H1 (cell line): ENCODE measurements at regions not wholly inside any gene's neighbourhood (a gene's known extent, or its start where the extent isn't known, plus 50 kb on each side); places are given as distances from the start of the nearest gene placed in this dataset.
A peak's percentile ranks its signal among the peaks of the same experiment; 100 is the strongest.
"Not testable (repeated sequence)": the region's sequence is repeated elsewhere in the genome, so short reads cannot be mapped to it uniquely, and the experiment has no call there.

Source experiments
- CTCF ChIA-PET: fragments of 300-600 bp; sonication (Branson Sonifier 250); formaldehyde crosslinking; loops from one replicate; lab custom pipeline; 2021; ENCODE audit not compliant: partially characterized antibody; lab: Charles Lee
- POLR2A ChIA-PET: fragments of 300-600 bp; sonication (Branson Sonifier 250); formaldehyde crosslinking; loops from one replicate; lab custom pipeline; 2021; ENCODE audit warnings: inconsistent platforms; ENCODE audit not compliant: partially characterized antibody; lab: Charles Lee
- DNase-seq, 2 experiments: peaks; one replicate each; pipeline versions ENCODE4 v3.0.0 to v3.0.0-alpha.2; 2010 to 2022; ENCODE audit warnings: low spot score in 2 of 2, low read depth in 1 of 2, mixed read lengths in 1 of 2
- FAIRE-seq: peaks from 2 replicates; lab custom pipeline; 2011; peaks lifted over from hg19 to GRCh38; lab: Jason Lieb, UNC
- H2AFZ ChIP-seq: 2 replicates; pipeline ENCODE4 v1.8.1; 2012; ENCODE audit warnings: low read length, inconsistent platforms
- H2AK5ac ChIP-seq: 2 replicates; pipeline ENCODE4 v1.6.1; 2013; ENCODE audit warnings: low read depth, low read length
- H2BK120ac ChIP-seq: replicated peaks from 2 replicates; pipeline ENCODE3; 2013; ENCODE audit warnings: low read depth, low read length, inconsistent platforms
- H2BK12ac ChIP-seq: 2 replicates; pipeline ENCODE4 v1.6.1; 2013; ENCODE audit warnings: low read depth, low read length
- H2BK15ac ChIP-seq: 2 replicates; pipeline ENCODE4 v1.6.1; 2013; ENCODE audit warnings: low read length
- H2BK20ac ChIP-seq: 2 replicates; pipeline ENCODE4 v1.6.1; 2013; ENCODE audit warnings: low read length
- H2BK5ac ChIP-seq: 2 replicates; pipeline ENCODE4 v1.6.1; 2013; ENCODE audit warnings: low read depth, low read length
- H3K14ac ChIP-seq: 2 replicates; pipeline ENCODE4 v1.6.1; 2013; ENCODE audit warnings: inconsistent platforms; ENCODE audit not compliant: insufficient read length
- H3K18ac ChIP-seq: 2 replicates; pipeline ENCODE4 v1.6.1; 2013; ENCODE audit warnings: low read length; ENCODE audit errors: extremely low read depth
- H3K23ac ChIP-seq: 2 replicates; pipeline ENCODE4 v1.6.1; 2013; ENCODE audit warnings: inconsistent platforms; ENCODE audit not compliant: insufficient read length
- H3K23me2 ChIP-seq: 2 replicates; pipeline ENCODE4 v1.6.1; 2013; ENCODE audit warnings: low read depth, low read length
- H3K27ac ChIP-seq: 2 replicates; pipeline ENCODE4 v1.6.1; 2011; ENCODE audit warnings: low read depth, low read length, inconsistent platforms
- H3K27me3 ChIP-seq, 4 experiments: replicated peaks in 1 of 4; 1 replicate in 1 of 4; 2 replicates in 3 of 4; pipeline versions ENCODE4 v1.6.1 to v1.8.1; 2011 to 2013; ENCODE audit warnings: low read length in 3 of 4, mild to moderate bottlenecking in 3 of 4, inconsistent platforms in 2 of 4, mixed read lengths in 2 of 4, moderate library complexity in 1 of 4; ENCODE audit not compliant: control insufficient read depth in 3 of 4, insufficient read depth in 3 of 4; ENCODE audit errors: extremely low read depth in 1 of 4
- H3K36me3 ChIP-seq, 4 experiments: 2 replicates each; pipeline versions ENCODE4 v1.6.1 to v1.8.1; 2011 to 2013; ENCODE audit warnings: mild to moderate bottlenecking in 4 of 4, low read length in 3 of 4, moderate library complexity in 2 of 4, control low read depth in 1 of 4, inconsistent platforms in 1 of 4; ENCODE audit not compliant: insufficient read depth in 4 of 4, control insufficient read depth in 2 of 4
- H3K4ac ChIP-seq: replicated peaks from 2 replicates; pipeline ENCODE3; 2013; ENCODE audit warnings: low read length, low read depth, mixed read lengths, inconsistent platforms; ENCODE audit not compliant: insufficient read length
- H3K4me1 ChIP-seq, 4 experiments: replicated peaks in 1 of 4; 1 replicate in 1 of 4; 2 replicates in 3 of 4; pipeline versions ENCODE4 v1.6.1 to v1.8.1; 2011 to 2013; ENCODE audit warnings: low read length in 3 of 4, inconsistent platforms in 2 of 4, mixed read lengths in 1 of 4; ENCODE audit not compliant: insufficient read depth in 4 of 4, control insufficient read depth in 3 of 4
- H3K4me2 ChIP-seq, 2 experiments: 2 replicates each; pipeline versions ENCODE4 v1.6.1 to v1.8.1; 2011 to 2013; ENCODE audit warnings: low read depth in 2 of 2, low read length in 2 of 2, control low read depth in 1 of 2, inconsistent platforms in 1 of 2, mild to moderate bottlenecking in 1 of 2; ENCODE audit not compliant: insufficient read depth in 1 of 2
- H3K4me3 ChIP-seq, 4 experiments: fragments of 200-600, 300-600 bp in 1 of 4; sonication (generic), shearing (Covaris generic), sonication (Bioruptor Twin) in 1 of 4; 2 replicates each; pipeline versions ENCODE4 v1.5.1 to v1.8.1; 2011 to 2016; ENCODE audit warnings: low read length in 4 of 4, low read depth in 3 of 4, control low read depth in 2 of 4, inconsistent platforms in 2 of 4, mild to moderate bottlenecking in 2 of 4, mixed read lengths in 1 of 4, moderate library complexity in 1 of 4; ENCODE audit not compliant: insufficient read depth in 2 of 4; ENCODE audit errors: extremely low read depth in 1 of 4
- H3K56ac ChIP-seq: replicated peaks from 2 replicates; pipeline ENCODE3; 2013; ENCODE audit warnings: low read depth, mild to moderate bottlenecking, mixed read lengths, low read length, inconsistent platforms; ENCODE audit not compliant: insufficient read length
- H3K79me1 ChIP-seq: 2 replicates; pipeline ENCODE4 v1.6.1; 2013; ENCODE audit warnings: low read depth, low read length, control low read depth
- H3K79me2 ChIP-seq, 2 experiments: 2 replicates each; pipeline versions ENCODE4 v1.6.1 to v1.8.1; 2012 to 2013; ENCODE audit warnings: low read length in 2 of 2, mild to moderate bottlenecking in 2 of 2, inconsistent platforms in 1 of 2; ENCODE audit not compliant: insufficient read depth in 2 of 2, control insufficient read depth in 1 of 2
- H3K9ac ChIP-seq, 4 experiments: replicated peaks in 1 of 4; 1 replicate in 1 of 4; 2 replicates in 3 of 4; pipeline versions ENCODE4 v1.6.1 to v1.8.1; 2011 to 2013; ENCODE audit warnings: low read depth in 3 of 4, low read length in 3 of 4, control low read depth in 2 of 4, mild to moderate bottlenecking in 2 of 4, moderate library complexity in 2 of 4, inconsistent platforms in 1 of 4; ENCODE audit errors: extremely low read depth in 1 of 4
- H3K9me3 ChIP-seq, 2 experiments: 2 replicates each; pipeline versions ENCODE4 v1.6.1 to v1.8.1; 2012 to 2013; ENCODE audit warnings: mild to moderate bottlenecking in 2 of 2, moderate library complexity in 2 of 2, control low read depth in 1 of 2, inconsistent platforms in 1 of 2, low read depth in 1 of 2, low read length in 1 of 2, mixed read lengths in 1 of 2; ENCODE audit not compliant: insufficient read depth in 2 of 2
- H4K20me1 ChIP-seq, 2 experiments: replicated peaks in 1 of 2; 2 replicates each; pipeline versions ENCODE3 to v1.8.1; 2011 to 2013; ENCODE audit warnings: inconsistent platforms in 2 of 2, low read length in 2 of 2, mild to moderate bottlenecking in 1 of 2; ENCODE audit not compliant: insufficient read depth in 2 of 2, control insufficient read depth in 1 of 2
- H4K5ac ChIP-seq: 2 replicates; pipeline ENCODE4 v1.6.1; 2013; ENCODE audit warnings: low read length, low read depth, mixed read lengths, inconsistent platforms; ENCODE audit not compliant: insufficient read length
- H4K8ac ChIP-seq: 2 replicates; pipeline ENCODE4 v1.8.0; 2013; ENCODE audit warnings: mild to moderate bottlenecking, moderate library complexity, low read length, inconsistent platforms; ENCODE audit not compliant: insufficient read depth; ENCODE audit errors: extremely low read depth
- H4K91ac ChIP-seq: replicated peaks from 2 replicates; pipeline ENCODE3; 2013; ENCODE audit warnings: low read length, mixed read lengths, inconsistent platforms; ENCODE audit not compliant: insufficient read length
- KDM1A ChIP-seq: fragments of 200-600, 300-600 bp; sonication (generic); IDR thresholded peaks from 2 replicates; pipeline ENCODE4 v1.7.1; 2016; ENCODE audit warnings: mild to moderate bottlenecking, low read length, borderline replicate concordance
- WGBS, 2 experiments: shearing (Covaris generic) in 1 of 2; methylation state at CpG; one replicate each; pipeline versions ENCODE4 v1.1.6 to v1.1.7; 2013 to 2015; ENCODE audit warnings: low lambda C conversion rate in 2 of 2, mixed read lengths in 2 of 2, inconsistent platforms in 1 of 2, low coverage in 1 of 2, missing lambda C conversion rate in 1 of 2; ENCODE audit not compliant: insufficient replicate concordance in 2 of 2, insufficient coverage in 1 of 2, insufficient read length in 1 of 2; ENCODE audit errors: extremely low coverage in 1 of 2, missing lambda C conversion rate in 1 of 2; 5-methylcytosine and 5-hydroxymethylcytosine counted together

GRCh38 chr2:63739180-63739579 is 102.5 kb upstream of the UGP2 start:
- not testable (repeated sequence) for H3K23ac ChIP-seq, H3K23me2 ChIP-seq, H3K27me3 ChIP-seq, H3K14ac ChIP-seq, H2AFZ ChIP-seq, H3K79me1 ChIP-seq, H3K9me3 ChIP-seq, H3K9ac ChIP-seq, H2BK120ac ChIP-seq, H3K79me2 ChIP-seq, H3K27ac ChIP-seq, H2AK5ac ChIP-seq, H2BK12ac ChIP-seq, H3K56ac ChIP-seq, H3K4me2 ChIP-seq, DNase-seq, H3K4ac ChIP-seq, H4K20me1 ChIP-seq, H3K4me3 ChIP-seq, H2BK20ac ChIP-seq, H3K36me3 ChIP-seq, H3K4me1 ChIP-seq, H4K8ac ChIP-seq, H2BK5ac ChIP-seq, H2BK15ac ChIP-seq
- peak; percentile 37; the same call in 1 of the 2 replicates for TF ChIP-seq KDM1A
- TF ChIP-seq, all 59 proteins: peak for 1; not testable (repeated sequence) for 58
- CTCF ChIA-PET, H3K18ac ChIP-seq, H4K91ac ChIP-seq, H4K5ac ChIP-seq, FAIRE-seq: not testable (repeated sequence)
- WGBS, 2 experiments: 97% methylated on average over 2 of the region's 2 CpGs; no CpG with 5 or more reads in 1 of the 2 experiments
- POLR2A ChIA-PET: interaction anchor here (0.8 to 0.9 kb wide), 2 partner anchors 101 to 121 kb away, joined by 3 read pairs; no protein-coding TSS in a partner anchor
